GM21576 (cell line): ENCODE measurements at regions not wholly inside any gene's neighbourhood (a gene's known extent, or its start where the extent isn't known, plus 50 kb on each side); places are given as distances from the start of the nearest gene placed in this dataset.
A peak's percentile ranks its signal among the peaks of the same experiment; 100 is the strongest.
"Not testable (repeated sequence)": the region's sequence is repeated elsewhere in the genome, so short reads cannot be mapped to it uniquely, and the experiment has no call there.

Source experiments
- ATAC-seq: cut with Tn5 transposase; IDR thresholded peaks from one replicate; pipeline ENCODE4 v1.9.1; 2021; ENCODE audit warnings: mild to moderate bottlenecking, moderate library complexity; ENCODE audit not compliant: unreplicated experiment

GRCh38 chr1:194495434-194495833 is 1309.0 kb upstream of the B3GALT2 start:
- no peak for ATAC-seq

GRCh38 chr1:194487172-194487571 is 1300.8 kb upstream of the B3GALT2 start:
- no peak for ATAC-seq

DNA sequence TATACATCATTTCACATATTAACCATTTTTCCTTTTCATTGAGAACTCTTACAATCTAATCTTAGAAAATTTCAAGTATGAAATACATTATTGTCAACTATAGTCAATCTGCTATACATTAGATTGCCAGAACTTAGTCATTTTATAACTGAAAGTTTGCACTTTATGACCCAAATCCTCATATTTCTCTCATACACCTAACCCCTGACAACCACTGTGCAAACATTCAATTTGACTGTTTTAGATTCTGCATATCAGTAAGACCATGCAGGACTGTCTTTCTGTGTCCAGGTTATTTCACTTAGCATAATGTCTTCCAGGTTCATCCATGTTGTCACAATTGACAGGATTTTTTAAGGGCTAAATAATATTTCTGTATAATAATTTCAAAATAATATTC is 1299.0 kb upstream of the B3GALT2 start:
- no peak for ATAC-seq

GRCh38 chr1:194478731-194479130 is 1292.3 kb upstream of the B3GALT2 start:
- ATAC-seq, result no peak

GRCh38 chr1:194477908-194478307 is 1291.5 kb upstream of the B3GALT2 start:
- peak; percentile 98 for ATAC-seq

GRCh38 chr1:194476872-194477271 is 1290.5 kb upstream of the B3GALT2 start:
- ATAC-seq, result no peak

DNA sequence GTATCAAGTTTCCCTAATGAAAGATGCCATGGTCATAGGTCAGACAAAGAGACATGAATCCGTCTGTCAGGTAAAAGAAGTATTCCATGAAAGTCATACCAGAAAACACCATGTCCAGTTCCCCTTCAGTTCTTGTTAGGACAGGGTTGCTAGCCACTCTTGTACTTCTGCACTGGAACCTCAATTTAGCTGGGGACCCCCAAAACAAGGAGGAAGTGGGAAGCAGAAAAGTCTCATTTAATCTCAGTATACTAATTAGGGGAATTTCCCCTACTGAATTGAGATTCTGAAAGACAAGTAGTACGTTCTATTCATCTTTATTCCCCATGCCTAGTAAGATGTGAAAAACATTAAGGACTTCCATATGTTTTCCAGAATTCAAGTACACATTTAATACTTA is 1289.9 kb upstream of the B3GALT2 start:
- no peak for ATAC-seq

- ATAC-seq, result no peak
Observed at GRCh38 chr1:194474701-194475100, 1288.3 kb upstream of the B3GALT2 start.

- no peak for ATAC-seq
Observed at GRCh38 chr1:194473766-194474165, 1287.4 kb upstream of the B3GALT2 start.

DNA sequence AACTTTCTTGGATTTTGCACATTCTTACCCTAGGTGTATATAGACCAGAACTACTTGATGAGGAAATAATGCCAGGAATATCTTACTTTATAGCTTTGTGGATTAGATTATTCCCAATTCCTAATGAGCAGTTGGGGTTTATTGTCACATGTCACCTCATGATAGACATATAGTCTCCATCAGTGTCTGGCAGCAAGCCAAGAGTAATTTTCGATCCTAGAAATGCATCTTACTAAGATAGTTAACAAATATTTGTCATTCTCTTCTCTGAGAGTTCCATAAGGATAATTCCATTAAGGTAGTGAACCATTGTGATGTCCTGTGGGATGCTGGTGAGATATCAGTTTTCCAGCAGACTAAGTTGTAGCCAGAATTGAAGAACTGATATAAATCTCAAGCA is 1282.9 kb upstream of the B3GALT2 start:
- ATAC-seq, result no peak

- ATAC-seq, result no peak
Observed at GRCh38 chr1:194466706-194467105, 1280.3 kb upstream of the B3GALT2 start.

GRCh38 chr1:194447636-194448035 is 1261.2 kb upstream of the B3GALT2 start:
- ATAC-seq, result no peak

DNA sequence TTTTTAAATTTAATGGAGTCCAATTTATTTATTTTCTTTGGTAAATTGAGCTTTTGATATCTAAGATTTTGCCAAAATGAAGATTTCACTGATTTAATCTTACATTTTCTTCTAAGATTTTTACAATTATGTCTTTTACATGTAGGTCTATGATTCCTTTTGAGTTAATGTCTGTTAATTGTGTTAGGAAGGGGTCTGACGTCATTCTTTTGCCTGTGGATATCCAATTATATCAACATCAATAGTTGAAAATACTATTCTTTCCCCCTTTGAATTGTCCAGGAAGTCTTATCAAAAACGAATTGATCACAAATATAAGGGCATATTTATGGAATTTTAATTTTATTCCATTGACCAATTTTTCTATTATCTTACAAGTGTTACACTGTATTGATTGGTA is 1258.8 kb upstream of the B3GALT2 start:
- ATAC-seq, result no peak

DNA sequence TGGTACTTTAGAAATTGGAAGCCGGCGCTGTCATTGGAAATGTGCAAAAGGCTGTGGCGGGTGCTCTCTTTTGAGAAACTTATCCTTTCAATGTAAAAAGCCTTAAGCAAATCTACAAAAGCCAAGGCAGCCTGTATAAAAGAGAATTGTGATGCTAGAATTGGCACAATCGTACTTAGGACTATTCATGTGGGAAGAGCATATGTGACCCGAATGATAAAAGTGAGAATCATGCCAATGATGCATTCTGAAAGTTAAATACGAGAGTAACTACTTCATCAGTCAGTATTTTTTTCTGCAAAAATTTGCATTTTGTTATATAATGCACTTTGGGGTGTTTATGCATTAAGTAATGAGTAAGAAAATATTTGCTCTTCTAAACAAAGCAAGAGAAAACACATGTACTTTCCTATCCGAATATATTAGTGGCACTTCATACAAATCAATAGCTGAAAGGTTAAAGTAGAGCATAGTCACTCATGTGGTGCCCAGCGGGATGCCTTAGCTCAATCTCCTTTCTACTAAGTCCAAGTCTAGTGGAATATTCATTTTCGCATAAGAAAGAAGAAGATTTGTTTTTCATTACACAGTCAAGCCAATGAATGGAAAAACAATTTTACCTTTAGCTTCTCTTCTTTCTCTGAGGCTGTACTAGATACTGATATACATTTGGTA is 1256.6 kb upstream of the B3GALT2 start:
- no peak for ATAC-seq

DNA sequence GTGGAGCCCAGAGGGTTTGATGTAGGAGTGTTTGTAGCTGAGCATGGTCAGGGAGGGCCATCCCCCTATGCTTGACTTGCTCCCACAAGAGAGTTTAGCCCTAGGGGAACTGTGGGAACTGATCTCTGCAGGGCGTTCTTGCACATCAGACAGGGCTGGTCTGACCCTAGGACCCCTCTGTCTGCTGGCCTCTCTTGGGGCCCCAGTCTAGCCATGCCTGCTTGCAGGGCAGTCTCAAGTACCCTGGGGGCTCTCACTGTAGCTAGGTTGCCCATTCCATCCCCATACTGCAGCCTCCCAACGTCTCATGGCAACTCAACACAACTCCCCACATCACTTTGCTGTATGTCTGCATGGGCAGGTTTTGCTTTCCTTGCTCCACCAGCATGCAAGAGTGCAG is 1250.7 kb upstream of the B3GALT2 start:
- ATAC-seq, result no peak

DNA sequence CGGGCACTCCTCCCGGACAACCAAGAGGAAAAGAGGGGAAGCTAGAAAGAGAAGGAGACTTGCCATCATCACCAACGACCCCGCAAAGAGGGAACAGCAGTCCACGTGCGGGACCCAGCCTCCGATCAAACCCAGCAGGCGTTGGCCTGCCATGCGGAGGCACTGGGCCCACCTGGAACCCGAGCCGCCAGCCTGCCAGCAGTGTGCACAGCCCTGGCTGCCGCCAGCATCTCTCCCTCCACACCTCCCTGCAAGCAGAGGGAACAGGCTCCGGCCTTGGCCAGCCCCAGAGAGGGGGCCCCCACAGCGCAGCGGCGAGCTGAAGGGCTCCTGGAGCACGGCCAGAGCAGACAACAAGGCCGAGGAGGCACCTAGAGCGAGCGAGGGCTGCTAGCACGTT is 1244.7 kb upstream of the B3GALT2 start:
- ATAC-seq, result no peak

GRCh38 chr1:194420706-194421105 is 1234.3 kb upstream of the B3GALT2 start:
- ATAC-seq, result no peak

GRCh38 chr1:194419721-194420120 is 1233.3 kb upstream of the B3GALT2 start:
- no peak for ATAC-seq

DNA sequence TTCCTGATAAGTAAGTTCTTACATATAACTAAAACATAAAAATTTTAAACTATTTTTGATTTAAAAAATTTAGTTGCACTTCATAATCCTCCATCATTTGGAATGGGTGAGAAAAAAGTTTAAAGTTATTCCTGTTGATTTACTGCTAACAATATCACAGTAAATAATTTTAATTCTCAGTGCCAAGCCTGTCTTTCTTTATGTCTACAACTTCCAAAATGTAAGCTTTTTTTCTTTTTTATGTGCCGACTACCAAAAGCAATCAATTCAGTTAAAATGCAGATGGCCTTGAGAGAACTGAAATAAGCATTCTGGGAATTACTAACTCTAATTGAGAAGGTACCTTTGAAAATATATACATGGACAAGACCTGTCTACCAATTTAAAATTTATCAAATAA is 1224.3 kb upstream of the B3GALT2 start:
- no peak for ATAC-seq

DNA sequence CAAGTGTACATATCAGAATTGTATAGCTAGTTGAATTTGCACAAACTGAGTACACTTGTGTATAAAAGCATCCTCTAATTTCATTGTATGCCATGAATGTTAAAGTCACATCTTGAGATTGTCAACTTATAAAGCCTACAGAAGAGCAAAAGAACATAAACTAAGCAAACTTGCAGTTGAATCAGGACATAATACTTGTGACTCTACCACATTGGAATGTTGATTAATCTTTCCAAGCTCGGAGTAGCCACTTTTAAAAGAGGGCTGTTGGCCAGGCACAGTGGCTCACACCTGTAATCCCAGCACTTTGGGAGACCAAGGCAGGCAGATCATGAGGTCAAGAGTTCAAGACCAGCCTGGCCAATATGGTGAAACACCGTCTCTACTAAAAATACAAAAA is 1220.8 kb upstream of the B3GALT2 start:
- not testable (repeated sequence) for ATAC-seq

DNA sequence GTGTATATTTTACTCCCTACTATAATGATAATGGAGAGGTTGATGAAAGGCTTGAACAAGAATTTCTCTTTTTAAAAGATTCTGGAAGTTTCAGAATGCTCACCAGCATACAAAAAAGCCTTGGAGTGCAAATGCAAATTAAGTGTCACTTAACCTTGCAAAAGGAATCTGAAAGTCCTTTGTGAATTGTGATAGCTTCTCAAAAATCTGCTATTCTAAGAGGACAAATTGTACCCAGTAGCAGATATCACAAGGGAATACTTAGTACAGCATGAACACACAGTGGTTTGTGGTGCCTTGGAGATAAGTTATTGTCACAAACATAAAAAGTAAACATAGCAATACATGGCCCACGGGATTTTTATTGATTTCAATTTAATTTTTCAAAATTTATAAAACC is 1208.3 kb upstream of the B3GALT2 start:
- ATAC-seq, result no peak

DNA sequence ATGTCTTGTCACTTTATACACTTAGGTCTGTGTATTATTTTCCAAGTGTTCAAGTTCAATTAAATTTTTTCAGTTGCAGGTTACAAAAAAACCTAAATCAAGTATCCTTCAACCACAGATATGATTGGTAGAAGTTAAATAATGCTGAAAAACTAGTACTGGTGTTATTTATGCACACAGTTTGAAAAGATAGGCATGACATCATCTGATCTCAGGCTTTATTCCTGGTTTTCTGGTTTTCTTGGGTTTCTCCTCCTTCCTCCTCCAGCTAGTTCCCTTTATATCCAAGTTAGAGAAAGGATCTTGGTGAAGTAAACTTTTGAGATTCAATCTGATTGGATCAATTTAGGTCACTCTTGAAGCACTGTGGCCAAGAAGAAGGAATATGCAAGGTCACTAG is 1201.1 kb upstream of the B3GALT2 start:
- ATAC-seq, result no peak

DNA sequence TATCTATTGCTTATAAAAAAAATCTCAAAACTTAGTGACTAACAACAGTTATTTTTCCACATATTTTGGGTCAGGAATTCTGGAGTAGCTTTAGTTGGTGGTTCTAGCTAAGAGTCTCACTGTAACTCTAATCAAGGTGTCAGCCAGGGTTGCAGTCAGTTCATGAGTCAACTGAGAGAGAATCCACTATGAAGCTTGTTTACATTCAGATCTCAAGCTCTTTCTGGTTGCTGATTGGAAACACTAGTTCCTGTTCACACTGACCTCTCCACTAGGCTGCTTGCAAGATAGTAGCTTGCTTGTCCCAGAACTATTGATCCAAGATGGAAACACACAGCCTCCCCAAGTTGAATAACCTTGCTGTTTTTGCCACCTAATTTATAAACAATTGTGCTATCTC is 1192.1 kb upstream of the B3GALT2 start:
- no peak for ATAC-seq
